Esophagus squamous epithelium (tissue), 4 donors: ENCODE measurements at regions not wholly inside any gene's neighbourhood (a gene's known extent, or its start where the extent isn't known, plus 50 kb on each side); places are given as distances from the start of the nearest gene placed in this dataset.

Experiments used
- CTCF ChIP-seq, 6 experiments: fragments of 450-650 bp in 4 of 6; fragments of 200-600 bp in 2 of 6; sonication (generic) in 2 of 6; IDR thresholded peaks; one replicate each; pipeline ENCODE4 v1.5.1; 2016 to 2019; ENCODE audit warnings: antibody characterized with exemption in 6 of 6, mild to moderate bottlenecking in 4 of 6, moderate library complexity in 4 of 6
- POLR2A ChIP-seq, 4 donors: fragments of 450-650 bp; IDR thresholded peaks; one replicate each; pipeline ENCODE4 v1.6.1; 2017; ENCODE audit warnings: antibody characterized with exemption in 4 of 4, mild to moderate bottlenecking in 4 of 4, moderate library complexity in 3 of 4

- no peak for TF ChIP-seq CTCF (IDR thresholded peaks at IDR 0.05)
- no peak for TF ChIP-seq POLR2A (IDR thresholded peaks at IDR 0.05)
These were observed 400.2 kb downstream of the KIF16B start for GRCh38 chr20:16173044-16173443.
